Motor neuron (in vitro differentiated cells): ENCODE measurements at regions not wholly inside any gene's neighbourhood (a gene's known extent, or its start where the extent isn't known, plus 50 kb on each side); places are given as distances from the start of the nearest gene placed in this dataset.
"Not testable (repeated sequence)": the region's sequence is repeated elsewhere in the genome, so short reads cannot be mapped to it uniquely, and the experiment has no call there.

Experiments
- ATAC-seq, 8 experiments: fragments of 200-7000 bp; cut with Tn5 transposase; replicated peaks in 6 of 8; 2 replicates each; pipeline ENCODE4 v1.8.0; 2021; ENCODE audit warnings: mild to moderate bottlenecking in 8 of 8, moderate library complexity in 8 of 8
- H3K27ac ChIP-seq, 2 donors: fragments of 250-450 bp; sonication (Bioruptor Pico); 2 replicates each; pipeline ENCODE4 v1.9.0; 2021; ENCODE audit warnings: antibody characterized with exemption in 2 of 2, mild to moderate bottlenecking in 2 of 2, moderate library complexity in 1 of 2
- H3K4me1 ChIP-seq, 2 donors: fragments of 250-450 bp; sonication (Bioruptor Pico); replicated peaks in 1 of 2; 2 replicates each; pipeline ENCODE4 v1.6.1; 2021; ENCODE audit warnings: antibody characterized with exemption in 2 of 2, mild to moderate bottlenecking in 2 of 2, moderate library complexity in 1 of 2
- H3K4me3 ChIP-seq, 5 donors: fragments of 250-450 bp; sonication (Bioruptor Pico); 2 replicates each; pipeline ENCODE4 v1.9.0; 2021; ENCODE audit warnings: antibody characterized with exemption in 5 of 5, mild to moderate bottlenecking in 5 of 5, moderate library complexity in 4 of 5
- WGBS, 10 experiments: fragments of 450-650 bp; shearing (Covaris generic); methylation state at CpG; one replicate each; pipeline ENCODE4 v1.0.0; 2022; 5-methylcytosine and 5-hydroxymethylcytosine counted together
- in situ Hi-C, 9 experiments: fragments of 400-800 bp; cut with MboI; loops; one replicate each; pipeline ENCODE4 v1.15.0; 2021; ENCODE audit warnings: low sequenced_read_pairs in 9 of 9, low pct_unique_long_range_greater_than_20kb in 2 of 9; ENCODE audit not compliant: unreplicated experiment in 9 of 9

DNA sequence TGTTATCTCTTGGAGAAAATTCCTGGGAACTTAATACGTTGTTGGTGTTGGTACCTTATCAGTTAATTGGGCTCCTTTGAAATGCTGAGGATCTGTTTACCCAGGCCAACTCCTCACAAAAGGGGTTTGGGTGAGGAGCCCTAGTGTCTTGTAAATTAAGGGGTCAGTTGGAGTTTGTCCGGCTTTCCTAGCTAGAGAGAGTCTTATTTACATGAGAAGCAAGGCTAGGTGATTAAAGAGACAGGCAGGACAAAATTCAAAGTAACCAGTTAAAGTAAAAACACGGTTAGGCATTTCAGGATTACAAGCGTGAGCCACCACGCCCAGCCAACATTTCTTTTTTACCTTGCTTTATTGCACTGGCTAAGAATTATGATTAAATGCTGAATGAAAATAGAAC is 1178.9 kb upstream of the CRIM1 start:
- H3K27ac ChIP-seq, H3K4me3 ChIP-seq, ATAC-seq, H3K4me1 ChIP-seq, in situ Hi-C loops: not testable (repeated sequence)
- 9 to 66% (median 20%) methylated on average over 1 to 5 of the region's 5 CpGs; no CpG with 5 or more reads in 2 of the 10 experiments for WGBS, 10 experiments

DNA sequence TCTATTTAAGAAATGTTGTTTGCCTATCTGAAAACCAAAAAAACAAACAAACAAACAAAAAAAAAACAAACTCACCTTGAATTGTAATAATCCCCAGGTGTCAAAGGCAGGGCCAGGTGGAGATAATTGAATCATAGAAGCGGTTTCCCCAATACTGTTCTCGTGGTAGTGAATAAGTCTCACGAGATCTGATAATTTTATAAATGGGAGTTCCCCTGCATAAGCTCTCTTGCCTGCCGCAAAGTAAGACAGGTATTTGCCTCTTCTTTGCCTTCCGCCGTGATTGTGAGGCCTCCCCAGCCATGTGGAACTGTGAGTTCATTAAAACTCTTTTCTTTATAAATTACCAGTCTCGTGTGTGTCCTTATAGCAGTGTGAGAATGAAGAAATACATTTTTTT is 1180.7 kb upstream of the CRIM1 start:
- WGBS, 10 experiments: 29 to 95% (median 79%) methylated on average over 3 to 7 of the region's 7 CpGs

DNA sequence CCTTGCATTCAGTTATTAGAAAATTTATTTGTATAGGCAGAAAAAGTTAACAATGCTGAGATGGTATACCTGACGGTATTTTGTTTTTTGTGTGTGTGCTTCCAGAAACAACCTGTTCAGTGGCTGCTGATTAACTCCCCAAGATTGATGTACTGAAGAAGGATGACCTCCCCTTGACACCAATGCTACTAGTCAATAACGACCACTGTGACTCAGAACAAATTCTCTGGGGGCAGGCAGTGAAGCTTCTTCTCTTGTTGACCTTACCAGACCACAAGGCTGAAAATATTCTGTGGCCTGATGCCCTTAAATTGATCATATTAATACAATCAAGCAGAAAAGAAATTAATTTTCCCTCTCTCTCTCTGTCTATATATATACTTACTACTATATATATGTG is 1182.9 kb upstream of the CRIM1 start:
- in situ Hi-C loops: no loop called here
- Histone ChIP-seq H3K27ac (no peak overlapping the region), H3K4me3 (no peak overlapping the region), H3K4me1 (peaks cover 5 to 15% of the 10 kb centered on the region in 2 donors)
- 0 to 32% (median 29%) methylated on average over 1 to 2 of the region's 2 CpGs; no CpG with 5 or more reads in 5 of the 10 experiments for WGBS, 10 experiments
- peak in 3 of 8 experiments; percentile 70 to 81 (median 76) for ATAC-seq

More for the DNA sequence above, 1180.7 kb upstream of the CRIM1 start:
- Histone ChIP-seq H3K27ac (no peak overlapping the region), H3K4me1 (peaks cover 5 to 15% of the 10 kb centered on the region in 2 donors), H3K4me3 (no peak overlapping the region)
- no peak for ATAC-seq
- in situ Hi-C loops: no loop called here

DNA sequence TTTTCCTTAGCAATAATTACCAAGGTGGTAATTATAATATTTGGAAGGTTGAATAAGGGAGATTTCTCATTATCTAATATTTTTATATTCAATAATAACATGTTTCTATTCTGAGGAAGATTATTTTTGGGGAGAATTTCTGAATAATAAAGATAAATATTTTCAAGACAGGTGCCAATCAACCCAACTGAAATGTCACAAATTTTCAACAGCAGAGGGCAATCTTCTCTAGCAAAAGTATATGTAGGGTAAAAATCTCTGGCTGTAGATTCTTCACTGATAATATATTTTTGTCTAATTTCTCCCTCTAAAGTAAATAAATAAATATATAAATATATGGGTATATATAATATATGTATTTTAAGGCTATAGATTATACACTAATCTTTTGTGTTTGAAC is 1187.2 kb upstream of the CRIM1 start:
- Histone ChIP-seq H3K27ac (no peak overlapping the region), H3K4me1 (peaks cover 0 to 10% of the 10 kb centered on the region in 2 donors), H3K4me3 (no peak overlapping the region)
- no peak for ATAC-seq
- in situ Hi-C loops: no loop called here

DNA sequence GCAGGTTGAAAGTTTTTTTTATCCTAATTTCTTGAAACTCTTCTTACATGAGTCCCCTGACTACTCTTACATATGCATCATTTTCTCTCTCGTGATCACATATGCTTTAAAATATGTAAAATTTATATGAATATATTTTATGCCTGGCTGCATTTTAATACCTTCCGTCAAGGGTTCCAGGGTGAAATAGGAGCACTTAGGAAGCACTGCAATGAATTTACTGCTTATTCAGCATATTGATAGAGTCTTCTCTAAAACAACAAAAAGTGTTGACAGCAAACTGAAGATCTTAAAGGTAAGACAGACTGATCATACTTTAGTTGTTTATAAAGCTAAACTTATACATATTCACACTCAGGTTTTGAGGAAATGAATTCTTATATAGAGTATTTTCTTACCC is 1191.6 kb upstream of the CRIM1 start:
- Histone ChIP-seq H3K4me1 (no peaks in the 10 kb centered on the region), H3K4me3 (no peak overlapping the region), H3K27ac (no peak overlapping the region)
- WGBS, 10 experiments: 13 to 100% (median 64%) methylated on average over 1 to 2 of the region's 2 CpGs
- ATAC-seq: peak in 1 of 8 experiments; percentile 22
- in situ Hi-C loops: no loop called here

- no peak for ATAC-seq
- Histone ChIP-seq H3K4me1 (no peaks in the 10 kb centered on the region), H3K27ac (no peak overlapping the region), H3K4me3 (no peak overlapping the region)
- WGBS, 10 experiments: 0 to 100% (median 73%) methylated on average over 1 to 4 of the region's 4 CpGs
- in situ Hi-C loops: no loop called here
These were observed 1194.7 kb upstream of the CRIM1 start for GRCh38 chr2:35160871-35161270.

DNA sequence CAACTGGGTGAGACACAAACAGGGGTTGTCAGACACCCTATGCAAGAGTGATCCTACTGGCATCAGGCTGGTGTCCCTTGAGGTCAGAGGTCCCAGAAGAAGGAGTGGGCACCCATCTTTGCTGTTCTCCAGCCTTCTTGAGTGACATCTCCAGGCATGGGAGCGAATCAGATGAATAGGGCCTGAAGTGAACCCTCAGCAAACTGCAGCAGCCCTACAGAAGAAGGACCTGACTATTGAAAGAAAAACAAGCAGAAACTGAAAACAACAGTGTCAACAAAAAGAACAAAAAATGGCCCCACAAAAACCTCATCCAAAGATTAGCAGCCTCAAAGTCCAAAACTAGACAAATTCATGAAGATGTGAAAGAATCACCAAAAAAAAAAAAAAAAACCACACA is 1229.7 kb upstream of the CRIM1 start:
- no peak for ATAC-seq
- H3K27ac ChIP-seq: no peak overlapping the region
- no peaks in the 10 kb centered on the region for H3K4me1 ChIP-seq
- no peak overlapping the region for H3K4me3 ChIP-seq
- WGBS, 10 experiments: 0 to 100% (median 50%) methylated on average over 1 of the region's 1 CpG; no CpG with 5 or more reads in 3 of the 10 experiments
- in situ Hi-C loops: no loop called here

DNA sequence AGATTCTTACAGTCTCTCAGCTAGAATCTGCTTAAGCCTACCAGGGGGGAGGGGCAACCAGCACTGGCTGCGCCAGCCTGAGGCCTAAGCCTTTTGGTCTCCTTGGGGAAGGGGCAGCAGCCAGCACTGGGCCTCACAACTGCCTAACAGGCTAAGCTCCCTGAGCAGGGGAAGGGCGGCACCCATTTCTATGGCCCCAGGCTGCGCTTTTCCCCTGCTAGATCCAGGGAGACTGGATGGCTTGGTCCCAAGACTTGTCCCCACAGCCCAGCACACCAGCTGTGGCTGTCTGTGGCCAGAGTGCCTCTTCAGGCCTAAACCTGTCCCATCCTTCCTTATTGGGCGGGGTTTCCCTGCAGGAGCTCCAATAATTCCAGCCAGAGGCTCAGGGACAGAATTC is 1230.3 kb upstream of the CRIM1 start:
- no peak overlapping the region for H3K4me3 ChIP-seq
- no peak for ATAC-seq
- in situ Hi-C loops: no loop called here
- H3K4me1 ChIP-seq: no peaks in the 10 kb centered on the region
- no peak overlapping the region for H3K27ac ChIP-seq
- WGBS, 10 experiments: 14% methylated on average over 1 of the region's 4 CpGs; no CpG with 5 or more reads in 9 of the 10 experiments

GRCh38 chr2:35116151-35116550 is 1239.4 kb upstream of the CRIM1 start:
- Histone ChIP-seq H3K27ac (no peak overlapping the region), H3K4me3 (no peak overlapping the region), H3K4me1 (no peaks in the 10 kb centered on the region)
- in situ Hi-C loops: no loop called here
- ATAC-seq: no peak

DNA sequence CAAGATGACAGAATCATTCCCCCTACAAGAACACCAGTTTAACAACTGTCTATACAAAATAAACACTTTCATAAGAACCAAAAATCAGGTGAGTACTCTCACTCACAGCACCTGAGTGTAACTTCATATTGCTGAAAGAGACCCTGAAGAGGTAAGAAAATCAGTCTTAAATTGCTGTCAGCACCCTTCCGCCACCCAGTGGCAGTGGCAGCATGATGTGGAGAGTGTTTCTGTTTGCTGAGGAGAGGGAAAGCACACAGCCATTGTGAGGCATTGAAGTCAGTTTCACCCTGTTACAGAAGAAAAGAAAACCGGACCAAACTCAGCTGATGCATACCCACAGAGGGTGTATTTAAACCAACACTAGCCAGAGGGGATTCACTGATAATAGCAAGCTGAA is 1240.8 kb upstream of the CRIM1 start:
- WGBS, 10 experiments: 0 to 100% (median 33%) methylated on average over 1 to 2 of the region's 2 CpGs; no CpG with 5 or more reads in 3 of the 10 experiments
- in situ Hi-C loops: no loop called here
- peak in 1 of 8 experiments; percentile 30 for ATAC-seq
- Histone ChIP-seq H3K4me3 (no peak overlapping the region), H3K4me1 (no peaks in the 10 kb centered on the region), H3K27ac (no peak overlapping the region)

GRCh38 chr2:35112367-35112766 is 1243.2 kb upstream of the CRIM1 start:
- H3K27ac ChIP-seq, H3K4me3 ChIP-seq, in situ Hi-C loops, H3K4me1 ChIP-seq, ATAC-seq: not testable (repeated sequence)
- no CpG with 5 or more reads among the region's 10 CpGs for WGBS, 10 experiments

GRCh38 chr2:35104309-35104708 is 1251.3 kb upstream of the CRIM1 start:
- Histone ChIP-seq H3K4me1 (peaks cover 0 to 2% of the 10 kb centered on the region in 2 donors), H3K4me3 (no peak overlapping the region), H3K27ac (no peak overlapping the region)
- 0 to 100% (median 53%) methylated on average over 1 of the region's 1 CpG; no CpG with 5 or more reads in 2 of the 10 experiments for WGBS, 10 experiments
- in situ Hi-C loops: no loop called here
- no peak for ATAC-seq

DNA sequence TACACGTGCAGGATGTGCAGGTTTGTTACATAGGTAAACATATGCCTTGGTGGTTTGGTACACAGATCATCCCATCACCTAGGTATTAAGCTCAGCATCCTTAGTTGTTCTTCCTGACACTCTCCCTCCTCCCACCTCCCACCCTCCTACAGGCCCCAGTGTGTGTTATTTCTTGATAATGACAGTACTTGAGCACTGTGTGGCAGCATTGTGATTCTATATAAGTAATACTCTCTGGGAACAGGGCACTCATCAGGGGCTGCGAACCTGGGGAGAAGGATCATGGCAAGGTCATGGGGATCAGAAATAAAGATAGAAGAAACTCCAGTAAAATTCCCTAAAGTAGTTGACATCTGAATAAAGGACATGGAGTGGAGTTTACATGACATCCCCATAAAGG is 1256.2 kb upstream of the CRIM1 start:
- Histone ChIP-seq H3K4me3 (no peak overlapping the region), H3K27ac (no peak overlapping the region), H3K4me1 (peaks cover 0 to 2% of the 10 kb centered on the region in 2 donors)
- ATAC-seq: peak in 5 of 8 experiments; percentile 32 to 76 (median 42)
- in situ Hi-C loops: no loop called here
- WGBS, 10 experiments: 5 to 83% (median 75%) methylated on average over 1 to 2 of the region's 2 CpGs; no CpG with 5 or more reads in 7 of the 10 experiments

GRCh38 chr2:35082072-35082471 is 1273.5 kb upstream of the CRIM1 start:
- Histone ChIP-seq H3K4me3 (no peak overlapping the region), H3K27ac (no peak overlapping the region), H3K4me1 (no peaks in the 10 kb centered on the region)
- in situ Hi-C loops: no loop called here
- 0 to 94% (median 64%) methylated on average over 1 to 4 of the region's 4 CpGs; no CpG with 5 or more reads in 2 of the 10 experiments for WGBS, 10 experiments
- no peak for ATAC-seq
